ENCODE measurements at regions not wholly inside any gene's neighbourhood (a gene's known extent, or its start where the extent isn't known, plus 50 kb on each side); places are given as distances from the start of the nearest gene placed in this dataset.

DNA sequence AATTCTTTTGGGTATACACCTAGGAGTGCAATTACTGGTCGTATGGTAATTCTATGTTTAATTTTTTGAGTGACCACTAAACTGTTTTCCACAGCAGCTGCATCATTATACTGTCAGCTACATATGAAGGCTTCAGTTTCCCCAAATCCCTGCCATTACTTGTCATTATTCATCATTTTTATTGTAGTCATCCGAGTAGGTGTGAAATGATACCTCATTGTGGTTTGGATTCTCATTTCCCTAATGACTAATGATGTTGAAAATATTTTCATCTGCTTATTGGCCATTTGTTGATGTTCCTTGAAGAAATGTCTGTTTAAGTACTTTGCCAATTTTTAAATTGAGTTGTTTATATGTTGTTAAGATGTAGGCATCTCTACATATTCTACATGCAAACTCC is 633.6 kb upstream of the IMPG1 start:
- TF ChIP-seq CTCF (IDR thresholded peaks at IDR 0.05) (no peak), POLR2A (IDR thresholded peaks at IDR 0.05) (no peak)
